Karpas-422 (cell line): ENCODE measurements at regions not wholly inside any gene's neighbourhood (a gene's known extent, or its start where the extent isn't known, plus 50 kb on each side); places are given as distances from the start of the nearest gene placed in this dataset.
A peak's percentile ranks its signal among the peaks of the same experiment; 100 is the strongest.

Source experiments
- DNase-seq: peaks from one replicate; pipeline ENCODE4 v3.0.0-alpha.2; 2015
- H2AFZ ChIP-seq: fragments of 200-600 bp; sonication (generic); 2 replicates; pipeline ENCODE4 v1.6.1; 2014; ENCODE audit warnings: antibody characterized with exemption, low read length, mixed read lengths
- H3K27ac ChIP-seq: fragments of 200-600 bp; sonication (generic); 2 replicates; pipeline ENCODE4 v1.5.1; 2014; ENCODE audit warnings: mild to moderate bottlenecking, low read length, moderate library complexity
- H3K27me3 ChIP-seq: fragments of 200-600 bp; sonication (generic); 2 replicates; pipeline ENCODE4 v1.6.1; 2014; ENCODE audit warnings: low read length, mixed read lengths
- H3K36me3 ChIP-seq: fragments of 200-600 bp; sonication (generic); 2 replicates; pipeline ENCODE4 v1.6.1; 2014; ENCODE audit warnings: low read length, mixed read lengths; ENCODE audit not compliant: insufficient read depth
- H3K4me1 ChIP-seq: fragments of 200-600 bp; sonication (generic); 2 replicates; pipeline ENCODE4 v1.6.1; 2014; ENCODE audit warnings: mild to moderate bottlenecking, low read length, mixed read lengths
- H3K4me2 ChIP-seq: fragments of 200-600 bp; sonication (generic); 2 replicates; pipeline ENCODE4 v1.6.1; 2014; ENCODE audit warnings: low read length, low read depth, mild to moderate bottlenecking; ENCODE audit not compliant: poor library complexity, severe bottlenecking
- H3K4me3 ChIP-seq: fragments of 200-600 bp; sonication (generic); 2 replicates; pipeline ENCODE4 v1.5.1; 2014; ENCODE audit warnings: mild to moderate bottlenecking, antibody characterized with exemption, low read length, mixed read lengths
- H3K79me2 ChIP-seq: fragments of 200-600 bp; sonication (generic); 2 replicates; pipeline ENCODE4 v1.6.1; 2014; ENCODE audit warnings: mild to moderate bottlenecking, low read length, mixed read lengths
- H3K9ac ChIP-seq: fragments of 200-600 bp; sonication (generic); 2 replicates; pipeline ENCODE4 v1.6.0; 2014; ENCODE audit warnings: low read length
- H3K9me2 ChIP-seq: fragments of 200-600 bp; sonication (generic), shearing (Covaris generic); replicated peaks from 2 replicates; pipeline ENCODE4 v1.6.0; 2014; ENCODE audit warnings: mild to moderate bottlenecking, low read length, moderate library complexity; ENCODE audit not compliant: insufficient read depth
- H3K9me3 ChIP-seq: fragments of 300-700, 200-600 bp; sonication (generic); 2 replicates; pipeline ENCODE4 v1.6.1; 2014; ENCODE audit warnings: low read length, mixed read lengths
- H4K20me1 ChIP-seq: fragments of 200-600 bp; sonication (generic); 2 replicates; pipeline ENCODE4 v1.6.1; 2014; ENCODE audit warnings: mild to moderate bottlenecking, antibody characterized with exemption, low read length, low read depth; ENCODE audit not compliant: insufficient read depth

GRCh38 chr3:135898774-135899173 is 66.8 kb upstream of the PPP2R3A start:
- Histone ChIP-seq H3K27me3 (no peaks in the 10 kb centered on the region), H2AFZ (no peak overlapping the region), H3K4me1 (no peaks in the 10 kb centered on the region), H3K9me2 (no peaks in the 10 kb centered on the region), H3K4me3 (no peak overlapping the region), H3K9ac (no peak overlapping the region), H3K79me2 (no peaks in the 10 kb centered on the region), H4K20me1 (no peaks in the 10 kb centered on the region), H3K9me3 (no peaks in the 10 kb centered on the region), H3K4me2 (no peak overlapping the region), H3K36me3 (no peaks in the 10 kb centered on the region), H3K27ac (no peak overlapping the region)
- no peak for DNase-seq

- H3K4me2 ChIP-seq = no peak overlapping the region
Observed at GRCh38 chr3:135905058-135905724, 60.3 kb upstream of the PPP2R3A start.

GRCh38 chr3:135907422-135908165 is 57.9 kb upstream of the PPP2R3A start:
- Histone ChIP-seq H3K27ac (no peak overlapping the region), H3K9me3 (no peaks in the 10 kb centered on the region), H3K79me2 (no peaks in the 10 kb centered on the region), H4K20me1 (no peaks in the 10 kb centered on the region), H3K9ac (no peak overlapping the region), H3K4me3 (no peak overlapping the region), H3K27me3 (no peaks in the 10 kb centered on the region), H3K9me2 (no peaks in the 10 kb centered on the region), H2AFZ (no peak overlapping the region), H3K36me3 (no peaks in the 10 kb centered on the region), H3K4me2 (no peak overlapping the region), H3K4me1 (no peaks in the 10 kb centered on the region)
- no peak for DNase-seq

More at GRCh38 chr3:135905058-135905724, 60.3 kb upstream of the PPP2R3A start:
- Histone ChIP-seq H3K9me3 (no peaks in the 10 kb centered on the region), H3K9ac (no peak overlapping the region), H3K4me1 (no peaks in the 10 kb centered on the region), H3K27ac (no peak overlapping the region), H4K20me1 (no peaks in the 10 kb centered on the region), H2AFZ (no peak overlapping the region), H3K9me2 (no peaks in the 10 kb centered on the region), H3K4me3 (no peak overlapping the region), H3K79me2 (no peaks in the 10 kb centered on the region), H3K36me3 (no peaks in the 10 kb centered on the region), H3K27me3 (no peaks in the 10 kb centered on the region)
- DNase-seq = no peak

GRCh38 chr3:135908225-135908624 is 57.3 kb upstream of the PPP2R3A start:
- Histone ChIP-seq H3K4me1 (no peaks in the 10 kb centered on the region), H2AFZ (no peak overlapping the region), H3K9me2 (no peaks in the 10 kb centered on the region), H3K79me2 (no peaks in the 10 kb centered on the region), H3K4me3 (no peak overlapping the region), H3K9me3 (no peaks in the 10 kb centered on the region), H4K20me1 (no peaks in the 10 kb centered on the region), H3K4me2 (no peak overlapping the region), H3K9ac (no peak overlapping the region), H3K36me3 (no peaks in the 10 kb centered on the region), H3K27me3 (no peaks in the 10 kb centered on the region), H3K27ac (no peak overlapping the region)
- no peak for DNase-seq

GRCh38 chr3:135908737-135909136 is 56.8 kb upstream of the PPP2R3A start:
- Histone ChIP-seq H3K4me3 (no peak overlapping the region), H3K27me3 (no peaks in the 10 kb centered on the region), H3K4me2 (no peak overlapping the region), H3K27ac (no peak overlapping the region), H3K9me2 (no peaks in the 10 kb centered on the region), H2AFZ (no peak overlapping the region), H3K4me1 (no peaks in the 10 kb centered on the region), H3K36me3 (no peaks in the 10 kb centered on the region), H3K79me2 (no peaks in the 10 kb centered on the region), H3K9ac (no peak overlapping the region), H3K9me3 (no peaks in the 10 kb centered on the region), H4K20me1 (no peaks in the 10 kb centered on the region)
- no peak for DNase-seq

GRCh38 chr3:135911110-135911509 is 54.4 kb upstream of the PPP2R3A start:
- Histone ChIP-seq H3K9me2 (no peaks in the 10 kb centered on the region), H3K9me3 (no peaks in the 10 kb centered on the region), H3K4me2 (no peak overlapping the region), H3K4me3 (no peak overlapping the region), H2AFZ (no peak overlapping the region), H3K79me2 (no peaks in the 10 kb centered on the region), H3K36me3 (no peaks in the 10 kb centered on the region), H3K9ac (no peak overlapping the region), H3K4me1 (no peaks in the 10 kb centered on the region), H4K20me1 (no peaks in the 10 kb centered on the region), H3K27ac (no peak overlapping the region), H3K27me3 (no peaks in the 10 kb centered on the region)
- DNase-seq = no peak

DNA sequence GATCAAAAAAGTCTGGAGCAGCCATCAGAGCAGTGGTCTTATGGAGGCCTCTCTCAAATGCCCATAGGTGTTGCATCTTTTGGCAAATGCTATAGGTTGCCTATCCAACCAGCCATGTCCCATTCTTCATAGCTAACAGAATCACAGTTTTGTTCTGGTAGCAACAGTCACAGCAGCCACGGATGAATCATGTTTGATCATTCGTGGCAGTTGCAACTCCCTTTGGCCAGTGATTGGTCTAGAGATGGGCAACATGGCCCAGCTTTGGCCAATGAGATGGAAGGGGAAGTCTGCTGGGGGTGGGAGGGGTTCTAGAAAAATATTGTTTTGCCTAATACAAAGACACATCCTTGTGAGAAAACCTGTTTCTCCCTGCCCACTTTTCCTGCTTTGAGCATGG is 50.3 kb upstream of the PPP2R3A start:
- no peak overlapping the region for H3K4me3 ChIP-seq
- H3K4me2 ChIP-seq = no peak overlapping the region
- no peaks in the 10 kb centered on the region for H3K36me3 ChIP-seq
- peak; percentile 60 for DNase-seq
- no peaks in the 10 kb centered on the region for H4K20me1 ChIP-seq
- no peaks in the 10 kb centered on the region for H3K4me1 ChIP-seq
- H2AFZ ChIP-seq = no peak overlapping the region
- no peaks in the 10 kb centered on the region for H3K9me2 ChIP-seq
- no peak overlapping the region for H3K27ac ChIP-seq
- H3K79me2 ChIP-seq = no peaks in the 10 kb centered on the region
- H3K9ac ChIP-seq = no peak overlapping the region
- H3K27me3 ChIP-seq = no peaks in the 10 kb centered on the region
- H3K9me3 ChIP-seq = no peaks in the 10 kb centered on the region
